Islet of Langerhans (tissue), 1 donor: ENCODE measurements at regions not wholly inside any gene's neighbourhood (a gene's known extent, or its start where the extent isn't known, plus 50 kb on each side); places are given as distances from the start of the nearest gene placed in this dataset.

Experiments
- FAIRE-seq: peaks from one replicate; lab custom pipeline; 2011; peaks lifted over from hg19 to GRCh38; lab: Jason Lieb, UNC

DNA sequence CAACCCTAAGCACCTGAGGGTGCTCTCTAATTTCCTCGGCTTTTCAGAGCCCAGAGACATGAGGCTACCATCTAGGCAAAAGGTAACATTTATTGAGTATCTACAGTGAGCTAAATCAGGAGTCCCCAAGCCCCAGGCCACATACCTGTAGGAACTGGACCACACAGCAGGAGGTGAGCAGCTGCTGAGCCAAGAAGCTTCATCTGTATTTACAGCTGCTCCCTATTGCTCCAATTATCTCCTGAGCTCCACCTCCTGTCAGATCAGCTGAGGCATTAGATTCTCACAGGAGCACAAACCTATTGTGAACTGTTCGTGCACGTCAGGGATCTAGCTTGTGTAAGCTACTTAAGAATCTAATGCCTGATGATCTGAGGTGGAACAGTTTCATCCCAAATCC lies 70.2 kb downstream of the RND3 start:
- FAIRE-seq, result no peak

DNA sequence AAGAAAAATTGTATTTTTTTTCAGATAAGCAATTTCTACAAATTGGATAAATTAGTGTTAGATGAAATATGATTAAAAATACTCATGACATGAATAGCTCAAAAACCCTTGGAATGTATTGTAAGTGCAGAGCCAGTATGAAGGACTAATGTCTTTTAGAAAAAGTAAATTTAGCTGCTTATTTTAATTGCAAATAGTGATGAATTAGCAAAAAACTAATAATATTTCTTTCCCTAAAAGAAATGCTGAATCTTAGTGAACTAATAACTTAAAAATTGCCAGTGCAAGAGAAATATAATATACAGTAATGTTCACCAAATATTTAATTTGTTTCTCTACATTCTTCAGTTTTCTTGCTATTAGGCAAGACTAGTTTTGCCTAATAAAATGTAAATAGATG lies 72.4 kb downstream of the RND3 start:
- FAIRE-seq, result no peak

DNA sequence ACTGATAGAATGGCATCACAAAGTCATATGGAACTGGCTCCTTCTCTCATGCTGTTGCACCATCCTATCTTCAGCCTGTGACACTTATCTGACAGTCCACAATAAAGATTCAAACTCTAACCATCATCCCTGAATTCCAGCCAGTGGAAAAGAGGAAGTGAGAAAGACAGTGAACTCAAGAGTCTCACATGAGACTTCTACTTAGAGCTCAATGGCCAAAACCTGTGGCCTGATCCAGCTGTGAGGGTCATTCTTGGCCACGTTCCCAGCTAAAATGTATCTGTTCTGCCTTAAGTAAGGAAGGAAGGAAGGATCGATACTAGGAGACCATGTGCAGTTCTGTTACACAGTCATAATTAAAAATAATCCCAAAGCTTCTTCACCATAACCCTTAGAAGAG lies 73.6 kb downstream of the RND3 start:
- FAIRE-seq, result no peak

DNA sequence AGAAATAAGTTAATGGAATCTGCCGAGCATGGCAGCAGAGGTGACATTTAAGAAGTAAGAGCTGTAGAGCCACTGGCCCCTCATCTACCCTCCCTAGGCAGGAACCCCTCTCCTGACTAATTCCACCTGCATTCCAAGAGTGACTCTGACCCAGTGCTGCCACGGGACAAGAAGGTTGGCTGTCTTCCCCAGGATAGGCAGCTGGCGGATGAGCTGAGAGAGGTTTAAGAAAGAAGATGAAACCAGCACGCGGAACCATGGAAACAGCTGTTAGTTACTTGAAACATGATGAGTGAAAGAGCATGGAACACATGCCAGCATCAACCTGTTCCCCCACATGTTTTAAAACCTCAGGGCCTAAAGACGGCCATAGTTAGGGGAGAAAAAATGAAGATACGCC lies 74.1 kb downstream of the RND3 start:
- FAIRE-seq, result no peak

DNA sequence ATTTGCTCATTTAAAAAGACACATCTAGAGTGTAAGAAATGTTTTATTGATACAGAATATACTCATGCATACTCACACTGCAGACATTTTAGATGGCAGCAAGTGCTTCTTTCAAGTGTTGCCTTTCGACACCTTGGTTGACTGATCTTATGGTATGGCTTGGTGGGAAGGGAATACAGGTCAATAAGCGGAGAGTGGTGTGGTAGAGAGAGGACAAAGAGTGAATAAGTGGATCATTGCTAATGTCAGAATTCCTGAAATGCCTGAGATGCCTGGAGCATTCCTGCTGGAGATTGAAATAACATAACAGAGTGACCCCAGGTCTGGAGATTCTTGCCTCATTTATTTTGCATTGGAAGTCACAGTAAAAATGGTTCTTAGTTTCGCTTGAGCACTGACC lies 76.7 kb downstream of the RND3 start:
- no peak for FAIRE-seq

DNA sequence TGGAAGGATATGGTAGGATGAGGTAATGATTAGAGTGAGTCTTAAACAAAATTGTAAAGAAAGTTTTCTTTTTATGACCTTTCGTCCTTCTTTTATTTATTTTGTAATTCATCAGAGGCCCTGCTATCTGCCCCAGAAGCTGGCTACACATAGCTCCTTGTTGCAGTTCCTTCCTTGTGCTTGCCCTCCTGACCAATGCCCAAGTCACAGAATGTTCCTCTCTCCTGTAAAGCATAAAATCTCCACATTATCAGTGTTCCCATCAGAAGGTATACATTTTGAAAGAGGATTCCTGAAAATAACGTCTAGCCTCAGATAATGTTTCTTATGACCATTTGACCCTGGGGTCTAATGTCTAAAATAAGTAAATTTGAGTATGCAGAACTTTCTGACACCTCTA lies 78.3 kb downstream of the RND3 start:
- FAIRE-seq, result no peak

DNA sequence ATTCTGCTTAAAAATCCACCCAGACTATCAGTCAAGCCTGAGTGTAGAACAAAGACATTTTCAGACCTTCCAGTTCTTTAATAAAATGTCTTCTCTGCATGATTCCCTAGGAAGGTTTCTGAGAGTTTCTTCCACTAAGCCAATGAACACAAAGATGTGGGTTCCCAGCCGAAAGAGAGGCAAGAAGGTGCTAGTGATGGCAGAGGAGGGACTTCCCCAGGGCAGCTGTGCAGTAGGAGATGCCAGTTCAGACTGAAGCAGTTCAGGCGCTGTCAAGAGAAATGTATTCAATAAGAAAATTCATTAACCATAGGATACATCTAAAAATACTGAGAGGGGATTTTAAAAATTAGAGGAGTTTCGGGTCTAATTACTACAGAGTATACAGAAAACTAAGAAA lies 83.3 kb downstream of the RND3 start:
- no peak for FAIRE-seq

DNA sequence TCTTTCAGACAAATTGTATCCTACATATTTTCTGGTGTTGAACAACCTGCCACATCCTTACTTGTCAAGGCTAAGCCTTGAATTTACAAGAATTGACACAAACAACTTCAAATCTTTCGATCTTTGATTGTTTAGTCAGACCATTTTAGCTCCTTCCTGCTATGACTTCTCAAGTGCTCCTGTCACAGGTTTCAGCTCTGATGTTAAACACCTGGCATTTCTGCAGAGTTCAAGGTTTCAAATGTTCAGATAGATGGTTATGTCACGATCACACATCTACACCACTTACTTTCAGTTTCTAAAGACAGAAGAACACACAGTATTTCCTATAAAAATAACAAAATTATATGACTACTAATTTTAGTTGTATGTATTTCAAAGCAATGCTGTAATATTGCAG lies 84.0 kb downstream of the RND3 start:
- no peak for FAIRE-seq

DNA sequence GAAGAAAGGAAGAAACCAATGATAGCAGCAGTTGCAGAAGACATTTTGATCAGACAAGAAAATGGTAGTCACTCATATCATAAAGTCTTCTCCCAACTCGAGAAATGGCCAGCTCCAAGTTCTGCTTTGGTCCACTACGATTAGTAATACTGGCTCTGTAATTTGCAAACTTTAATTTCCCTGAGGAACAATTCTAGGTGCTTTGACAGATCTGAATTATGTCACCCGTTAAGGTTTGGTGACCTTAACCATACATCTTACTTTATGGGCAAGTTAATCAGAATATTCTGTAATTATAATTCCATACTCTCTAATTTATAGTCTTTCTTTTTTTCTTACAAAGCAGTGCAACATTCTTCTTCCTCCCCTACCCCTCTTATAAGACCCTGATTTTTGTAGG lies 84.5 kb downstream of the RND3 start:
- FAIRE-seq, result no peak

DNA sequence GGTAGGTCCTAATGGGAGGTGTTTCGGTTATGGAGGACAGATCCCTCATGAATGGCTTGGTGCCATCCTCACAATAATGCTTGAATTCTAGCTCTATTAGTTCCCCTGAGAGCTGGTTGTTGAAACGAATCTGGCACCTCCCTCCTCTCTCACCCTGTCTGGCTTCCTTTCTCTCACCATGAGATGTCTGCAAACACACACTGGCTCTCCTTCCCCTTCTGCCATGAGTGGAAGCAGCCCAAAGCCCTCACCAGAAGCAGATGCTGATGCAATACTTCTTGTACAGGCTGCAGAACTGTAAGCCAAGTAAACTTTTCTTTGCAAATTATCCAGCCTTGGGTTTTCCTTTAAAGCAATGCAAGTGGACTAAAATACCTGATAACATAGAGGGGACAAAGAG lies 86.6 kb downstream of the RND3 start:
- FAIRE-seq, result no peak

DNA sequence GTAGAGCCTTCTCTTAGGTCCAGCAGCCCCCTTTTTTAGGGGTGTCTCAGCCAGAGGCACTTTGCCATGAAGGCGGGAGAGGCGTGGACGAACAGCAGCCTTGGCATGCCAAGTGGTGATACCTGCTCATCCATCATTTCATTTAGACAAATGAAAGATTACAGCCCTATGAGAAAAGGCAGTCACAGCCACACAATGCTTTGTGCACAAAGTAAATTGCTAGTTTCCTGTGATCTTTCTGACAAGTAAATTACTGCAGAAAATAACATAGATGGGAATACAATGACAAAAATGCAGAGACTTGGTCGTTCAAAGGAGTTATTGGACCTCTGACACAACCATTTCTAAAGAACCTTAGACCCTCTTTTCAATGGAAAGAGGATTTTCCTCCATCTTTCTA lies 94.9 kb downstream of the RND3 start:
- FAIRE-seq, result no peak

DNA sequence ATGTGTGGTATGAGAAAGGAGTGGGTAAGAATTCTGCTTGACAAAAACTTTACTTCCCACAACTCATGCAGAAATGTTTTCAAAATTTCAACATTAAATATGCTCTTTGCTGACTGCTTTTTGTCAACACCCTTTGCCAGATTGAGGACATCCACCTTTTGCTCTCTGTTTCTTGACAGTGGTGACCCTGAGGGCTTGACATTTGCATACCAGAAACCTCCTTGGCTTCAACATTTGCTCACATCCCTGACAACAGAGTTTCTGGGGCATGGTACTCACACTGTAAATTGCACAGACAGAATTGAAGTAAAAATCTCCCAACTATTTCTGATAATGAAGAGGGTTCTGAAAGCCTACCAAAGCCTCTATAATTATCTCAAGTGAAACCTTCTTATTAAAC lies 95.7 kb downstream of the RND3 start:
- FAIRE-seq, result no peak

DNA sequence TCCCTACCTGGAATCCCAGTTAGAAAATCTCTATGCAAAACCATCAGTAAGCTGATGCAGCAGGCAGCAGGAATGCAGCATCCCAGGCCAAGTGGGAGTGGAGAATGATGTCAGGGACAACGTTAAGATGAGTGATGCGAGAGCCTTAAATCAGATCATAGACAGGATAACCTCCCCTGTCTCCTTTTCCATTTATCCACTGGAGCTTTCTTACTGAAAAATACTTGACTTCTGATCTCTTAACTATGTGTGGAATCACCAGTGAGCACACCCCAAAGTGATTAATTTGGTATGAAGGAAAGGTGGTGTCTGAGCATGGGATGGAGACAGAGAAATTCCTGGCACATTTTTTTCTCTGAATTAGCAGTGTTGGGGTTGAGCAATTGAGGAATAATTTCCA lies 98.0 kb downstream of the RND3 start:
- no peak for FAIRE-seq

DNA sequence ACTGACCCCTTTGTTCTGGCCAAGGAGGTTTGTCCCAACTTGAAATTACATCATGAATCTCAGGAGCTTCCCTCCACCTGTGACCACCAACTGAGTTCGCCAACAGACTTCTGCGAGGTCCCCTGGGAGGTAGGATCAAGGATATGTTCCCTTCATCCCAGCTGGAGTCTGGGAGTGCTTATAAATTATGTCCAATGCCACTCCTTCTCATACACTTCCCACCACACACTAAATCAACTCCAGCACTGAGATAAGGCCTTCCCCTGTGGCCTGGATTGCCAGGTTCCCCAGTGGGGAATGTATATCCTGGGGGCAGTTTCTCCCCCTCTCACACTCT lies 99.2 kb downstream of the RND3 start:
- FAIRE-seq, result no peak

DNA sequence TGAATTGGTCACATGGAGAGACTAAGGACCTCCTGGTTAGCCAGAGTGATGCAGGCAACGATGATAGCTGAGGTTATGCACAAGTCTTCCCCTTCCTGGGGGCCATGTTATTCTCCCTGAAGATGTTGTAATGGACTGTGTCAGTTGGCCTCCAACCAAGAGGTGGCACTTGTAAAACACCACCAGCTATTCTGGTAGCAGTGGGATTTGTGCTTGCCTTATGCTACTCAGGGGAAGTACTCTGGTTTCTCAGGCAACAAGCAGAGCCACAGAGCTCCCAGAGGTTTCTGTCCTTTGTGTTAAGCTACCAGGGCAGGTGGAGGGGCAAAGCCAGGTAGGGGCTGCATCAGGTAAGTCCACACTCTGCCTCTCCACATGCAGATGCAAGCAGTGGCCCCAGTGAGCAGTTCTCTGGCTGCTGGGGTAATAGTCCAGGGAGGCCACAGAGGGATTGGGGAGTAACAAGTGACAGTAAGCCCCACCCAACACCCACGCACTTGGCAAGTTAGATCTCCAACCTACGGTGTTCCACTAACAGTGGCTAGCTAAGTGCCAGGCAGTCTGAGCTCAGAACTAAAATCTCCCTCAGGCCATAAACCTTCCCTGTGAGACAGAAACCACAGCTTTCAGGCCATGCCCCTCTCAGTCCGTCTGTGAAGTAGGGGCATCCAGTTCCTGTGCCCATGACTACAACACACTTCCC lies 99.7 kb downstream of the RND3 start:
- FAIRE-seq, result no peak

DNA sequence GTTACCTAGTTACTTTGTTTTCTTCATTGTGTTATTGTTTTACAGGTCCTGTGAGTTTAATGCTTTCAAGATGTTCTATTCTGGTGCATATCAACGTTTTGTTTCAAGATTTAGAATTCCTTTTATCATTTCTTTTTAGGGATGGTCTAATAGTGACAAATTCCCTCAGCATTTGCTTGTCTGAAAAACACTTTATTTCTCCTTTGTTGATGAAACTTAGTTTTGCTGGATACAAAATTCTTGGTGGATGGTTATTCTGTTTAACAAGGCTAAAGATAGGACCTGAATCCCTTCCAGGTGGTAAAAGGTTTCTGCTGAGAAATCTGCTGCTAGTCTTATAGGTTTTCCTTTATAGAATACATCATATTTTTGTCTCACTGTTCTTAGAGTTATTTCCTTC lies 102.3 kb downstream of the RND3 start:
- peak; percentile 71 for FAIRE-seq

DNA sequence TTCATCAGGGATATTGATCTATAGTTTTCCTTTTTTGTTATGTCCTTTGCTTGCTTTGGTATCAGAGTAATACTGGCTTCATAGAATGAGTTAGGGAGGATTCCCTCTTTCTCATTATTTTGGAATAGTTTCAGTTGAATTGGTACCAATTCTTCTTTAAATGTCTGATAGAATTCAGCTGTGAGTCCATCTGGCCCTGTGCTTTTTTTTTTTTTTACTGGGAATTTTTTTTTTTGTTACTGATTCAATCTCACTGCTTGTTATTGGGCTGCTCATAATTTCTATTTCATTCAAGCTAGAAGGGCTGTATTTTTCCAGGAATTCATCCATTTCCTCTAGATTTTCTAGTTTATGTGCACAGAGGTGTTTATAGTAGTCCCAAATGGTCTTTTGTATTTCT lies 103.9 kb downstream of the RND3 start:
- no peak for FAIRE-seq

DNA sequence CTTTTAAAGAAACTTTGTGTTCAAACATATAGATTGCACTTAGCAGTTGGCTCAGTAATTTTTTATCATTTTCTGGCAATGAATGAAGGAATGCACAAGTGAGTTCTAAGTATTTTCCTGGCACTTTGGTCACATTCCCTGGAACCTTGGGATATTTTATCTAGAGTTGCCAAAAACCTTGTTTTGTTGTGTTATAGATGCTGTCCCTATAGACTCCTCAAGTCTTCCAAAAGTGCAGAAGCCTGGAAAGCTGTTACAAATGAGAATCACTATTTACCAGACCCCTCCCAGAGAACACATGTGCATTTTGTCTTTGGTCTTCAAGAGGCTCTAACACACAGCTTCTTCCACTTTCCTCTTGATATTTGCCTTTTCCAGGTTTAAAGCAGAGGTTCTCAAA lies 108.3 kb downstream of the RND3 start:
- FAIRE-seq, result no peak

DNA sequence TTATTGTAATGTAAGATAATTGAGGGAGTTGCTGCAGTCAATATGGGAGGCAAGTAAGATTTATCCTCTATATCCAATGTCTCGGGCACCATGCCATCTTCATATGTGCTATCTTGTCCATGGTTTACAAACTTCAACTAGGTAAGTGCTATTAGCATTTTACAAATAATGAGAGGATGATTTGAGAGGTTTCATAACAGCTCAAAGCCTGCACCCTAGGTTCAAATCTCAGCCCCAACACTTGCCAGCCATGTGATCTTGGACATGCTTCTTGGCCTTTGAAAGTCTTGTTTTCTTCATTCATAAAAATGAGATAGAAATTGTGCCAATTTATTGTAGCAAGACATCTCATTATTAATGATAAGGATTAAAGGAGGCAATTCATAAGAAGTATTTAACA lies 108.8 kb downstream of the RND3 start:
- FAIRE-seq, result no peak

DNA sequence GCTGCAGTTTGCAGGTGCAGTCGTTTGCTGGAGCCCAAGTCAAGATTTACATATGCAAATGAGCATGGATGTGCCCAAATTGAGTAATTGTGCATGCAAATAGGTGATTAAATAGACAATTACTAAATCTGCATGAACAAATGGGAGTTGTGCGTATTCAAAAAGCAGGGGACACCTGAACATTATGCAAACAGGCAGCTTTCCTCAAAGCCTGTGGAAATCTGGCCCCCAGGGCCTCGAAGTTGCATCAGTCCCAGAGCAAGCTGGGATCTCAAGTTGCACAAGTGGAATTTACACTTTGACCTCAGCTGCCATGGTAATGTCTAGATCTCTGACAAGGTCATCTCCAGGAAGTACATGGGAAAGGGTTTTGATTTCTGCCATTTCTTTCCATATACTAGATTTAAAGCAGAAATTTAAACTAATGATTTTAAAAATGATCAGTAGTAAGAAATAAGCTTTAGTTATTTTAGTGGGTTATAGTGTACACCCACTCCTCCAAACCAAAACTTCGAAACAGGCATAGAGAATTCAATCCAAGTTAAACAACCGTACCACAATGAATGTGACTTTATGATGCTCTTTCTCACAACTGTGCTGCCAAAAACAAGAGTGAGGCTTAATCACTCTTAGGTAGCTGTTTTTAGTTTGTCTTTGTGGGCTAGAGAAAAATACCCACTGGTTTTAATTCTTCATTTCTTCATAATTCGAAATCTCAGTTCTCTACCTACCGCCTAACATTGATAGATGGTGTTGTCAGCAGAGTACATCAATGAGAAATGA lies 110.7 kb downstream of the RND3 start:
- no peak for FAIRE-seq

DNA sequence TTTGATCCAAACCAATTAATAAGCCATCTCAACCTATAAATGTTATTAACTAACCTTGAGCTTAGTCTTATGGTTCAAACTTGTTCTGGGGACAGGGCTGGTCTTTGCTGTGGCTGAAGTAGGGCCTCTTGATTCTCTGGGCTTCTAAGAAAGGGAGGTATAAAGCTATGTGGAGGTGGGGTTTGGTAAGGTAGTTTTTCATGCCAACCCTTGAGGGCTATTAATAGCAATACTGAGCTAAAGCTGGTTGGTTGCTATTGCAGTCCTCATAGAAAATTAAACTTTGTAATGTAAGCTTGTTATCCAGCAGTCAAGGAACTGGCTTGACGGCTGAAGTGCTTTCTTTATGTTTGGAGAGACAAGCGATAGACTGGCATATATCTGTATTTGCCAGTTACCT lies 112.1 kb downstream of the RND3 start:
- FAIRE-seq, result no peak

DNA sequence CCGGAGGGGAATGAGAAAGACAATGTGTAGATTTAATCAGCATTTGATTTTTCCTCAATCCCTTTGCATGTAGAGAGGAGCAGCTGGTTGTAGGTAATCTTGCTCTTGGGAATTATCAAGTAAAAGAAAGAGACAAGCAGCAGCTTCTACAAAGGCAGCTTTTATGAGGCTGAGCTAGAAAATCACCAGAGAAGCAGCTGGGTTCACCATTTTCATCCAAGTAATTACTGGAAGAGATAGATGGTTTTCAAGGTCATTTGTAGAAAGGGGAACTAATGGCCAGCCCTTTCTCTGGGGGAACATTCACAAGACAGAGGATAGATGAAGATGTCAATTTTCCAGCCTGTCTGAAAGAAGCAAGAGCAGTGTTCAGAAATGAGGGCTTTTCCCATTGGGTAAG lies 113.0 kb downstream of the RND3 start:
- FAIRE-seq, result no peak

DNA sequence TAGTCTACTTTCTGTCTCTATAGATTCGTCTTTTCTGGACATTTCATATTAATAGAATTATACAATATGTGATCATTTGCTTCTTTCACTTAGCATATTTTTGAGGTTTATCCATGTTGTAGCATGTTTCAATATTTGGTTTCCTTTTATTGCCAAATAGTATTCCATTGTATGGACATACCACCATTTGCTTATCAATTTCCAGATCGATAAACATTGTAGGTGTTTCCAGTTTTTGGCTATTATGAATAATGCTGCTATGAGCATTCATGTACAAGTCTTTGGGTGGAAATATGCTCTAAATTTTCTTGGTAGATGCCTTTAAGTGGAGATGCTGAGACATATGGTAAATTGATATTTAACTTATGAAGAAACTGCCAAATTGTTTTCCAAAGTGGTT lies 114.1 kb downstream of the RND3 start:
- FAIRE-seq, result no peak

DNA sequence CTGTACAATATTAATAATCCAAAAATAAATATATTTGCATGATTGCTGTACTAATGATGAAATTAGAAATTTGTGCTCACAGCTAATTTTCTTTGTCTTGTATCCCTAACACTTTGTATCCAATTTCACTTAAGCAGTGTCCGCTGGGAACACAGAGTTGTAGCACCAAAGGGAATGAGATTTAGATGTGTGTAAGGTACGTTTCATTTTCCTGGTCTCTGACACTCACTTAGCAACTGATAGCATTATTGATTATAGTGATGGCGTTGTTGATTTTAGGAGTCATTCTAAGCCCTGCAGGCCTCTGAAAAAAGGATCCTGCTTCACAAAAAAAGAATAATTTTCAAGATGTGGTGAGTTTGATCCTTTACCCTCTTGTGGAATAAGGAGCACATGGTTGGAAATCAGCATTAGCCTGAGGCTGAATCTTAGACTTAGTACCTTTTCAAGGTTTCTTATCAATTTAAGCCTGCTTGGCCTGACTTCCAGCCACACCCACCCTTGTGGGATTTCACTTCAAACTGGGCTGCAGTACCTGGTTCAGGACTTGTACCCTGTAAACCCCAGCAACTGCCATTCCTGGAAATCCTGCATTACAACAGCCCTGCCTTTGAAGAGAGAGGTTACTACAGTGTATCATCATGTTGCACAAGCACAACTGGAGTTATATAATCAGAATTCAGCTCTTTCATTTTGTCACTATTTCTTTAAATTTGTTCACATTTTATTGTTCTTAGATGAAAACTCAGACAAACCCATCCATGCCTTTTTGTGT lies 116.2 kb downstream of the RND3 start:
- FAIRE-seq, result no peak
